Neural progenitor cell (in vitro differentiated cells): ENCODE measurements at regions not wholly inside any gene's neighbourhood (a gene's known extent, or its start where the extent isn't known, plus 50 kb on each side); places are given as distances from the start of the nearest gene placed in this dataset.

Experiments
- CTCF ChIP-seq: fragments of 200-600 bp; sonication (generic); IDR thresholded peaks from 2 replicates; pipeline ENCODE4 v1.5.1; 2017; ENCODE audit warnings: antibody characterized with exemption, mild to moderate bottlenecking
- EZH2 ChIP-seq: fragments of 200-600 bp; sonication (generic); IDR thresholded peaks from 2 replicates; pipeline ENCODE4 v1.6.1; 2017; ENCODE audit warnings: antibody characterized with exemption, mild to moderate bottlenecking, moderate library complexity

GRCh38 chr2:103335403-103335802 is 573.6 kb downstream of the TMEM182 start:
- TF ChIP-seq CTCF: no peak
- TF ChIP-seq EZH2: no peak
